Stimulated activated naive CD8-positive, alpha-beta T cell treated with anti-CD3 and anti-CD28 coated beads, Interleukin-15, Interleukin-2, amounts not matched to agents 100 ng/mL and 50 ng/mL, for 24 hours (primary cell): ENCODE measurements at regions not wholly inside any gene's neighbourhood (a gene's known extent, or its start where the extent isn't known, plus 50 kb on each side); places are given as distances from the start of the nearest gene placed in this dataset.

Experiments
- H3K27ac Mint-ChIP-seq: one replicate; pipeline ENCODE4 v1.8.0; 2021; ENCODE audit warnings: mild to moderate bottlenecking, mixed read lengths
- H3K27me3 Mint-ChIP-seq: one replicate; pipeline ENCODE4 v1.8.0; 2021; ENCODE audit warnings: mixed read lengths
- H3K36me3 Mint-ChIP-seq: one replicate; pipeline ENCODE4 v1.8.0; 2021; ENCODE audit warnings: low read depth, mixed read lengths
- H3K4me1 Mint-ChIP-seq: one replicate; pipeline ENCODE4 v1.8.0; 2021; ENCODE audit warnings: low read depth, mixed read lengths
- H3K4me3 Mint-ChIP-seq: one replicate; pipeline ENCODE4 v1.8.0; 2021; ENCODE audit warnings: mild to moderate bottlenecking, mixed read lengths
- H3K9me3 Mint-ChIP-seq: one replicate; pipeline ENCODE4 v1.8.0; 2021; ENCODE audit warnings: mixed read lengths

GRCh38 chr2:5915881-5916310, 223.7 kb downstream of the SOX11 start:
- H3K4me1 Mint-ChIP-seq: no peaks in the 10 kb centered on the region
- H3K4me3 Mint-ChIP-seq: no peak overlapping the region
- no peaks in the 10 kb centered on the region for H3K36me3 Mint-ChIP-seq
- peaks cover 8% of the 10 kb centered on the region for H3K9me3 Mint-ChIP-seq
- no peak overlapping the region for H3K27ac Mint-ChIP-seq
- peaks cover 5% of the 10 kb centered on the region for H3K27me3 Mint-ChIP-seq

GRCh38 chr2:5921081-5921642, 229.0 kb downstream of the SOX11 start:
- Mint-ChIP-seq H3K27me3 (no peaks in the 10 kb centered on the region), H3K9me3 (peaks cover 24% of the 10 kb centered on the region), H3K36me3 (no peaks in the 10 kb centered on the region), H3K4me3 (no peak overlapping the region), H3K4me1 (no peaks in the 10 kb centered on the region), H3K27ac (no peak overlapping the region)

DNA sequence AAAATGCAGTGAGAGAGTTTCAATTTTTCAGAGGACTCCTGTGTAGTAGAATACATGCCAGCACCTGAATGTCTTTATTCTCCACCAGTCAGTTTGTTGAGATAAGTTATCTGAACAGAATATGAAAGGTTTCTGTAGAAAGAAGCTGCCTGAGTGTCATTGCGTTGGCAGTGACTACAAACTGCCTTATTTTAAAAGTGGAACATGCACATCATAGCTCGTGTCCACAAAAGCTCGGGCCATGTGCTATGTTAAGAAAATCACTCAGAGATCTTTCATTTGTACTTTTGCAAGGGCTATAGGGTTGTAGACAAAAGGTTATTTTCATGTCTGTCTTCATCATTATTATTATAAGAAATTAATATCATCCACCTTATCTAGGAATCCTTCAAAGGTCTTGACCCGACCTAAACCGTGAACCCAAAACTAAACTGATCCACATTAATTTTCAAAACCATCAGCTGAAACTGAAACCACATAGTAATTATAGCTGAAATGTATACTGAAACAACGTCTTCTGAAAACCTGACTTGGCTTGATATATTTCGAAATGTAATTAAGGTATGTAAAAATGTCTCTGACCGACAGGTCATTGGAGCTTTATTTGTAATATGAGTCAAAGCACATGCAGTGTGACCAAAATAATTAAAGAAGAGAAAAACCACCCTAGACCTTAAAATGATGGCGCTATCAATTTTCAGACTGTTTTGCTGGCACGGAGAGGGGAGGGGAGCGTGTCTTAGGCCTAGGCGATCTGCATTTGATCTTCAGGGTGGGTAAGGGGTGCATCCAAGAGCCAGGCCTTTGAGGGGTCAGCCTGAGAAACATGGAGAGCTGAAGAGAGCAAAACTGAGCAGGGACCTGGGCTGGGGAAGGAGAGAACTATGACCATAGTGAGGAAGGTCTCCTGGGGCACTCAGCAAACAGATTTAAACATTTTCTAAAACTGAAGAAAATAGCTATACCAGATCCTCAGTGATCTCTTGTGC, 232.1 kb downstream of the SOX11 start:
- Mint-ChIP-seq H3K27ac (no peak overlapping the region), H3K4me3 (no peak overlapping the region), H3K9me3 (peaks cover 29% of the 10 kb centered on the region), H3K4me1 (no peaks in the 10 kb centered on the region), H3K27me3 (no peaks in the 10 kb centered on the region), H3K36me3 (no peaks in the 10 kb centered on the region)

DNA sequence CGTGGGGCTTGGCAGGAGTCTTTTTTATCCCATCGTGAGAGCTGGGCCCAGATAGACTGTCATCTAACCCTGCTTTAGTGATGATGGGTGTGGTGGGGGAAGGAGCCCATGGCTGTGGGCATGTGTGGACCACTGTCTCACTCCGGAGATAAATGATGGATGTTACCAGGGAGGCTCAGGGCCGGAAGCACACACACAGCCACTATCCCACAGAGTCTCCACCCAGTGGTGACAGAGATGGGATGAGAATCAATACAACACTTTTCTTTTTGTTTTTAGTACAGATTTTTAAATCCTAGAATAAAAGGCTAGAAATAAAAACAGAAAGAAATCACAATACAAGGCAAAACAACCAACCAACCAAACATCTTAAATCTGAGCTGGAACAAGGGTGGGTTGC, 233.4 kb downstream of the SOX11 start:
- H3K36me3 Mint-ChIP-seq: no peaks in the 10 kb centered on the region
- no peaks in the 10 kb centered on the region for H3K4me1 Mint-ChIP-seq
- H3K9me3 Mint-ChIP-seq: peaks cover 33% of the 10 kb centered on the region
- no peak overlapping the region for H3K4me3 Mint-ChIP-seq
- no peaks in the 10 kb centered on the region for H3K27me3 Mint-ChIP-seq
- no peak overlapping the region for H3K27ac Mint-ChIP-seq

GRCh38 chr2:5926871-5927512, 234.8 kb downstream of the SOX11 start:
- Mint-ChIP-seq H3K9me3 (peaks cover 32% of the 10 kb centered on the region), H3K36me3 (no peaks in the 10 kb centered on the region), H3K4me3 (no peak overlapping the region), H3K4me1 (no peaks in the 10 kb centered on the region), H3K27me3 (no peaks in the 10 kb centered on the region), H3K27ac (no peak overlapping the region)

- Mint-ChIP-seq H3K36me3 (no peaks in the 10 kb centered on the region), H3K9me3 (peaks cover 28% of the 10 kb centered on the region), H3K27me3 (no peaks in the 10 kb centered on the region), H3K4me3 (no peak overlapping the region), H3K4me1 (no peaks in the 10 kb centered on the region), H3K27ac (no peak overlapping the region)
These were observed 240.6 kb downstream of the SOX11 start for GRCh38 chr2:5932556-5933469.

DNA sequence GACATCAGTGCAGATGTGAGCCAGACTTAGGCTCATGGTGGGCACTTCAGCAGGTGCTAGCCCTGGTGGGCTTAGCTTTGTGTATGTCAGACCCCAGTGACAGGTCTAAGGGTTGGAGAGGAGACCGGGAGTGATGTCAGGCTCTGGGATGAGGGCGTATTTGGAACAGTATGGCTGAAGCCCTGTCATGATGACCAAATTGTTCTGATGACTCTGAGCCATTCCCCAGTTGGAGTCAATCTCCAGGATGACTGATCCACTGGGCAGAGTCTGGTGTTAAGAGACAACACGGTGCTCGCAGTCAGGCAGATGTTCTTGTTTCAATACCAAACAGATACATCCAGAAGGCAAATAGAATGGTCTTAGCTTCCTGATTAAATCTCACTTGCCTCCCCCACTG, 241.5 kb downstream of the SOX11 start:
- Mint-ChIP-seq H3K36me3 (no peaks in the 10 kb centered on the region), H3K9me3 (peaks cover 24% of the 10 kb centered on the region), H3K4me3 (no peak overlapping the region), H3K4me1 (no peaks in the 10 kb centered on the region), H3K27me3 (no peaks in the 10 kb centered on the region), H3K27ac (no peak overlapping the region)

DNA sequence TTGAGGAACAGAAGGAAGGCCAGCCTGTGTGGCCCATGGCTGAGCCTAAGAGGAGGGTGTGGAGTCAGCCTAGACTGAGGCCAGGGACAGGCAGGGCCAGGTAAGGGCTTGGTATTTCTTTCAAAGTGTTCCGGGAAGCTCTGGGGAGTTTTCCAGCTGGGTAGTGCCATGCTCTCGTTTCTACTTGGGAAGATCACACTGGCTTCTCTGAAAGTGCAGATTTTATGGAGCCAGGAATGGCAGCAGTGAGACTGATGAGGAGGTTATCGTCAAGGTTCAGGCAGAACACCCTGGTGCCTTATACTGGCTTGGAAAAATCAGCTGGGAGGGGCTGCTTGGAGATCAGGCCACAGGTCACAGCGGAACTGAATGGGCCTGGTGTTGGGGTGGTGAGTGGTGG, 245.1 kb downstream of the SOX11 start:
- Mint-ChIP-seq H3K4me1 (no peaks in the 10 kb centered on the region), H3K9me3 (peaks cover 15% of the 10 kb centered on the region), H3K27me3 (no peaks in the 10 kb centered on the region), H3K36me3 (no peaks in the 10 kb centered on the region), H3K4me3 (no peak overlapping the region), H3K27ac (no peak overlapping the region)

DNA sequence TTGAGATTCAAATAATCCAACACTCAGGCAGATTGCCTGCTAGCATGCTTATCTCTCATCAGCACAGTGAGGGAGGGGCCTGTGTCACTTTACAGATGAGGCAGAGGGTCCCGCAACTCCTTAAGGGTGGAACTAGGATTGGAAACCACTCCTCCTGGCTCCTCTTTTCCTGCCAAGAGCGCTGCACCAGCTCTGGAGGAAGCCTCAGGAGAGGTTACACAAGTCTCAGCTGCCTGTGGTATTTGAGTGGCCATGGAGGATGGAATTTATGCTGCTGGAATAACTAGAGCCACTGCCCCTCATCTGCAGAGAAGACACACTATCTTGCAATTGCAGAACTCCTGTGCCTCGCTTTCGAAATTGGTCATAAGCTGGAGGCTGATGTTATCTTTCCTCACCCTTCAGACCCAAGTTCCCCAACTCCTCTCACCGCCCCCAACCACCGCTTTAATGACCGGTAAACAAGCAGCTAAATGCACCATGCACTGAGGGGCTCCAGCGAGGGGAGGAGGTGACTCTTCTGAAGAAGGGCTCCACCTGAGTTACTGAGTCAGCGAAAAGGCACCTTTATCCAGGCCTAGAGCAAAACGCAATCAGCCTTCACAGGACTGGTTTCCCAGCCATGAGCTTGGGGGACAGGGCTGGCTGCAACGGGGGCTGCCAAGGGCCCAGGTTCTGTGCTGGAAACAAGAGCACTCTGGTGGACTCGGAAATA, 245.8 kb downstream of the SOX11 start:
- H3K4me3 Mint-ChIP-seq: no peak overlapping the region
- H3K4me1 Mint-ChIP-seq: no peaks in the 10 kb centered on the region
- no peak overlapping the region for H3K27ac Mint-ChIP-seq
- no peaks in the 10 kb centered on the region for H3K36me3 Mint-ChIP-seq
- H3K9me3 Mint-ChIP-seq: peaks cover 15% of the 10 kb centered on the region
- H3K27me3 Mint-ChIP-seq: no peaks in the 10 kb centered on the region

GRCh38 chr2:5938566-5938896, 246.3 kb downstream of the SOX11 start:
- Mint-ChIP-seq H3K4me1 (no peaks in the 10 kb centered on the region), H3K27ac (no peak overlapping the region), H3K36me3 (no peaks in the 10 kb centered on the region), H3K4me3 (no peak overlapping the region), H3K9me3 (peaks cover 15% of the 10 kb centered on the region), H3K27me3 (no peaks in the 10 kb centered on the region)

DNA sequence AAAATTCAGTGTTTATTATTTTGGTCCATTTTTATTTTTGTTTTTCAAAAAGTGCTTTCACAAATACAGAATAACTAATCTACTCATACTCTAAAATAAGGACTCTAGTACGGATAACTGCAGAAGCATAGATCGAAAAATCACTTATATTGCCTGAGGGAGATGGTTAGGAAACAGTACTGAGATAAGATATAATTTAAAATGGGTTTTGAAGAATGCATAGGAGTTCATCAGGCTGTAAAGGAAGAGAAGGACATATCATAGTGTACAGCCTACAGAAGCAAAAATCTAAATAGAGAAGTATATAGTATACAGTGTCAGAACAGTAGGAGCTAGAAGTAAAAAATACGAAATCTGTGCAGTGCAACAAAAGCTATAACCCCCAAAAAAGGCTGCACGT, 247.4 kb downstream of the SOX11 start:
- H3K27ac Mint-ChIP-seq: no peak overlapping the region
- peaks cover 15% of the 10 kb centered on the region for H3K9me3 Mint-ChIP-seq
- H3K4me1 Mint-ChIP-seq: no peaks in the 10 kb centered on the region
- no peak overlapping the region for H3K4me3 Mint-ChIP-seq
- no peaks in the 10 kb centered on the region for H3K27me3 Mint-ChIP-seq
- H3K36me3 Mint-ChIP-seq: no peaks in the 10 kb centered on the region

GRCh38 chr2:5940596-5941535, 248.7 kb downstream of the SOX11 start:
- peaks cover 12% of the 10 kb centered on the region for H3K9me3 Mint-ChIP-seq
- H3K27me3 Mint-ChIP-seq: no peaks in the 10 kb centered on the region
- H3K4me3 Mint-ChIP-seq: no peak overlapping the region
- no peak overlapping the region for H3K27ac Mint-ChIP-seq
- H3K4me1 Mint-ChIP-seq: no peaks in the 10 kb centered on the region
- H3K36me3 Mint-ChIP-seq: no peaks in the 10 kb centered on the region

- no peaks in the 10 kb centered on the region for H3K27me3 Mint-ChIP-seq
- no peak overlapping the region for H3K27ac Mint-ChIP-seq
- no peaks in the 10 kb centered on the region for H3K4me1 Mint-ChIP-seq
- H3K36me3 Mint-ChIP-seq: no peaks in the 10 kb centered on the region
- H3K9me3 Mint-ChIP-seq: peaks cover 7% of the 10 kb centered on the region
- H3K4me3 Mint-ChIP-seq: no peak overlapping the region
These were observed 250.0 kb downstream of the SOX11 start for GRCh38 chr2:5942204-5942603.
